Neural progenitor cell (in vitro differentiated cells): ENCODE measurements at regions not wholly inside any gene's neighbourhood (a gene's known extent, or its start where the extent isn't known, plus 50 kb on each side); places are given as distances from the start of the nearest gene placed in this dataset.

Source experiments
- CTCF ChIP-seq: fragments of 200-600 bp; sonication (generic); IDR thresholded peaks from 2 replicates; pipeline ENCODE4 v1.5.1; 2017; ENCODE audit warnings: antibody characterized with exemption, mild to moderate bottlenecking
- EZH2 ChIP-seq: fragments of 200-600 bp; sonication (generic); IDR thresholded peaks from 2 replicates; pipeline ENCODE4 v1.6.1; 2017; ENCODE audit warnings: antibody characterized with exemption, mild to moderate bottlenecking, moderate library complexity
- EZH2phosphoT487 ChIP-seq: fragments of 200-600 bp; sonication (generic); IDR thresholded peaks from 2 replicates; pipeline ENCODE4 v1.6.1; 2017; ENCODE audit warnings: antibody characterized with exemption

GRCh38 chr1:182185842-182186756 is 124.6 kb upstream of the ZNF648 start:
- TF ChIP-seq CTCF (no peak), EZH2phosphoT487 (no peak), EZH2 (no peak)
